HepG2 (cell line): ENCODE measurements at regions not wholly inside any gene's neighbourhood (a gene's known extent, or its start where the extent isn't known, plus 50 kb on each side); places are given as distances from the start of the nearest gene placed in this dataset.

Experiments
- ATAC-seq: fragments of 200-7000 bp; cut with Tn5 transposase; 3 replicates; pipeline ENCODE4 v1.9.1; 2020; ENCODE audit warnings: mild to moderate bottlenecking, moderate library complexity
- BruUV-seq: library from RNA; stranded (reverse); fragments of 400-500 nt; replicated peaks from 2 replicates; lab custom pipeline; 2021; lab: Mats Ljungman, UMichigan
- CTCF ChIA-PET: fragments of 300-600 bp; formaldehyde crosslinking; extraction: SDS; loops from one replicate; lab custom pipeline; 2021; ENCODE audit warnings: low total read pairs, inconsistent platforms, low intra/inter-chr PET ratio; lab: Yijun Ruan, JAX
- POLR2A ChIA-PET: fragments of 350-600 bp; sonication (Branson Sonifier 250); formaldehyde crosslinking; loops from one replicate; lab custom pipeline; 2020; ENCODE audit warnings: antibody characterized with exemption, inconsistent platforms; lab: Yijun Ruan, JAX
- DNase-seq: peaks from one replicate; pipeline ENCODE4 v3.0.0-alpha.2; 2015; ENCODE audit warnings: low spot score
- FAIRE-seq: peaks from 3 replicates; lab custom pipeline; 2011; peaks lifted over from hg19 to GRCh38; lab: Jason Lieb, UNC
- H2AFZ ChIP-seq: one replicate; pipeline ENCODE4 v1.6.1; 2011; ENCODE audit warnings: low read length, inconsistent platforms
- H3K27ac ChIP-seq: fragments of 300-600 bp; 3 replicates; pipeline ENCODE4 v1.8.0; 2011; ENCODE audit warnings: mixed run types, mild to moderate bottlenecking, mixed read lengths, low read length, inconsistent platforms; ENCODE audit not compliant: insufficient read depth; ENCODE audit errors: extremely low read length
- H3K27me3 ChIP-seq, 2 experiments: fragments of 200-600 bp in 1 of 2; 2 replicates in 1 of 2; 3 replicates in 1 of 2; pipeline versions ENCODE4 v1.6.0 to v1.8.0; 2011; ENCODE audit warnings: low read length in 2 of 2, mild to moderate bottlenecking in 2 of 2, moderate library complexity in 2 of 2, inconsistent platforms in 1 of 2; ENCODE audit not compliant: insufficient read depth in 2 of 2, control insufficient read depth in 1 of 2
- H3K36me3 ChIP-seq, 2 experiments: fragments of 200-600 bp in 1 of 2; replicated peaks in 1 of 2; 2 replicates in 1 of 2; 3 replicates in 1 of 2; pipeline versions ENCODE4 v1.5.1 to v1.8.0; 2011; ENCODE audit warnings: low read length in 2 of 2, inconsistent platforms in 1 of 2; ENCODE audit not compliant: insufficient read depth in 2 of 2, control insufficient read depth in 1 of 2
- H3K4me1 ChIP-seq: 2 replicates; pipeline ENCODE4 v1.5.1; 2012; ENCODE audit warnings: low read length, inconsistent platforms; ENCODE audit not compliant: insufficient read depth
- H3K4me2 ChIP-seq: 2 replicates; pipeline ENCODE4 v1.6.0; 2011; ENCODE audit warnings: low read depth, low read length, inconsistent platforms
- H3K4me3 ChIP-seq, 3 experiments: fragments of 200-600 bp in 1 of 3; sonication (generic), shearing (Covaris generic) in 1 of 3; replicated peaks in 1 of 3; 2 replicates each; pipeline ENCODE4 v1.5.1; 2011 to 2016; ENCODE audit warnings: low read length in 3 of 3, inconsistent platforms in 2 of 3, low read depth in 2 of 3, mild to moderate bottlenecking in 2 of 3, control low read depth in 1 of 3, mixed read lengths in 1 of 3; ENCODE audit not compliant: insufficient read depth in 1 of 3
- H3K79me2 ChIP-seq: one replicate; pipeline ENCODE4 v1.6.1; 2011; ENCODE audit warnings: low read length, inconsistent platforms; ENCODE audit not compliant: insufficient read depth
- H3K9ac ChIP-seq: 2 replicates; pipeline ENCODE4 v1.6.0; 2011; ENCODE audit warnings: mild to moderate bottlenecking, low read depth, low read length, inconsistent platforms; ENCODE audit not compliant: insufficient read depth
- H3K9me3 ChIP-seq: 2 replicates; pipeline ENCODE4 v1.5.1; 2012; ENCODE audit warnings: mild to moderate bottlenecking, low read length
- H4K20me1 ChIP-seq: 2 replicates; pipeline ENCODE4 v1.6.0; 2011; ENCODE audit warnings: inconsistent platforms, mild to moderate bottlenecking, low read length, moderate library complexity; ENCODE audit not compliant: insufficient read depth
- ARHGAP35 ChIP-seq: sonication (generic); formaldehyde crosslinking; IDR thresholded peaks from 2 replicates; pipeline ENCODE4 v1.9.0; 2022; ENCODE audit warnings: mild to moderate bottlenecking, inconsistent platforms, moderate library complexity, missing genetic modification reagents, borderline replicate concordance
- ARNT ChIP-seq: fragments of 450-650 bp; IDR thresholded peaks from 2 replicates; pipeline ENCODE4 v1.6.1; 2017
- EHMT2 ChIP-seq: fragments of 200-600 bp; sonication (generic); IDR thresholded peaks from 2 replicates; pipeline ENCODE4 v1.7.0; 2017; ENCODE audit warnings: antibody characterized with exemption, low read depth, low read length, borderline replicate concordance
- EZH2 ChIP-seq: conservative IDR thresholded peaks from 2 replicates; pipeline ENCODE4 v1.6.1; 2012; ENCODE audit warnings: mild to moderate bottlenecking, low read depth, low read length, moderate library complexity
- FLYWCH1 ChIP-seq: sonication (generic); formaldehyde crosslinking; IDR thresholded peaks from 2 replicates; pipeline ENCODE4 v1.8.1; 2023; ENCODE audit warnings: mild to moderate bottlenecking, missing genetic modification reagents
- FOXK1 ChIP-seq: sonication (generic); formaldehyde crosslinking; IDR thresholded peaks from 2 replicates; pipeline ENCODE4 v1.4.0; 2020; ENCODE audit warnings: low read depth, missing genetic modification reagents, borderline replicate concordance
- KDM5B ChIP-seq: sonication (generic); formaldehyde crosslinking; IDR thresholded peaks from 2 replicates; pipeline ENCODE4 v1.4.0; 2020; ENCODE audit warnings: missing genetic modification reagents, mild to moderate bottlenecking, borderline replicate concordance
- MATR3 ChIP-seq: sonication (generic); formaldehyde crosslinking; IDR thresholded peaks from 2 replicates; pipeline ENCODE4 v1.4.0; 2020; ENCODE audit warnings: missing genetic modification reagents
- MAZ ChIP-seq, 2 experiments: sonication (generic) in 1 of 2; formaldehyde crosslinking in 1 of 2; IDR thresholded peaks; 2 replicates each; pipeline versions ENCODE4 v1.5.0 to v1.6.1; 2012 to 2020; ENCODE audit warnings: low read depth in 2 of 2, mild to moderate bottlenecking in 2 of 2, borderline replicate concordance in 1 of 2, improper control_type of control experiment in 1 of 2, low read length in 1 of 2, missing genetic modification reagents in 1 of 2, moderate library complexity in 1 of 2
- MEF2D ChIP-seq: sonication (generic); formaldehyde crosslinking; IDR thresholded peaks from 2 replicates; pipeline ENCODE4 v1.5.1; 2020; ENCODE audit warnings: mild to moderate bottlenecking, missing genetic modification reagents
- NR2F1 ChIP-seq, 2 experiments: fragments of 450-650 bp in 1 of 2; formaldehyde crosslinking in 1 of 2; IDR thresholded peaks; 2 replicates each; pipeline versions ENCODE4 v1.5.0 to v1.6.1; 2016 to 2020; ENCODE audit warnings: mild to moderate bottlenecking in 1 of 2, missing compliant biosample characterization in 1 of 2, missing genetic modification reagents in 1 of 2, moderate library complexity in 1 of 2
- PAWR ChIP-seq: sonication (generic); formaldehyde crosslinking; IDR thresholded peaks from 2 replicates; pipeline ENCODE4 v1.4.0; 2020; ENCODE audit warnings: missing genetic modification reagents, mild to moderate bottlenecking, borderline replicate concordance
- PPARG ChIP-seq: conservative IDR thresholded peaks from 2 replicates; pipeline ENCODE4 v1.6.1; 2016; ENCODE audit warnings: missing biosample characterization, missing genetic modification reagents
- RFXAP ChIP-seq: sonication (generic); formaldehyde crosslinking; IDR thresholded peaks from 2 replicates; pipeline ENCODE4 v1.4.0; 2020; ENCODE audit warnings: missing genetic modification reagents, borderline replicate concordance
- STAG1 ChIP-seq: sonication (generic); formaldehyde crosslinking; IDR thresholded peaks from 2 replicates; pipeline ENCODE4 v1.4.0; 2020; ENCODE audit warnings: missing genetic modification reagents
- ZNF207 ChIP-seq: fragments of 450-650 bp; IDR thresholded peaks from 2 replicates; pipeline ENCODE4 v1.6.1; 2016; ENCODE audit warnings: antibody characterized with exemption, borderline replicate concordance
- ZNF263 ChIP-seq: sonication (generic); formaldehyde crosslinking; IDR thresholded peaks from 2 replicates; pipeline ENCODE4 v1.4.0; 2020; ENCODE audit warnings: missing genetic modification reagents
- ZNF350 ChIP-seq: sonication (generic); formaldehyde crosslinking; IDR thresholded peaks from 2 replicates; pipeline ENCODE4 v1.4.0; 2020; ENCODE audit warnings: mild to moderate bottlenecking, low read depth, missing genetic modification reagents, borderline replicate concordance
- ZSCAN12 ChIP-seq: sonication (generic); formaldehyde crosslinking; IDR thresholded peaks from 2 replicates; pipeline ENCODE4 v1.9.0; 2021; ENCODE audit warnings: mild to moderate bottlenecking, missing genetic modification reagents
- WGBS: methylation state at CpG from one replicate; pipeline ENCODE4 v1.1.6; 2017; ENCODE audit warnings: low lambda C conversion rate; 5-methylcytosine and 5-hydroxymethylcytosine counted together
- in situ Hi-C: cut with HindIII; loops from 2 replicates; pipeline ENCODE4 v1.10.0; 2017; ENCODE audit warnings: low pct_unique_long_range_greater_than_20kb; ENCODE audit not compliant: extremely low pct_ligation_motif_present
- intact Hi-C: fragments of 100-400 bp; cut with micrococcal nuclease; formaldehyde crosslinking; loops from one replicate; pipeline ENCODE4 v1.10.0; 2022; ENCODE audit not compliant: unreplicated experiment
- TF ChIP-seq, protein P1 (sequence below): IDR thresholded peaks from 2 replicates; pipeline ENCODE4 v1.6.1; 2012; ENCODE audit warnings: low read length, improper control_type of control experiment

GRCh38 chr21:19010996-19011395, 607.4 kb upstream of the TMPRSS15 start:
- no peaks in the 10 kb centered on the region for H3K36me3 ChIP-seq
- H2AFZ ChIP-seq: no peak overlapping the region
- no peak for TF ChIP-seq EHMT2
- TF ChIP-seq ZNF263 (CRISPR knock-in tag): no peak
- TF ChIP-seq EZH2: no peak
- no peak for TF ChIP-seq MEF2D
- no peak for TF ChIP-seq PAWR (CRISPR knock-in tag)
- TF ChIP-seq, protein P1, sequence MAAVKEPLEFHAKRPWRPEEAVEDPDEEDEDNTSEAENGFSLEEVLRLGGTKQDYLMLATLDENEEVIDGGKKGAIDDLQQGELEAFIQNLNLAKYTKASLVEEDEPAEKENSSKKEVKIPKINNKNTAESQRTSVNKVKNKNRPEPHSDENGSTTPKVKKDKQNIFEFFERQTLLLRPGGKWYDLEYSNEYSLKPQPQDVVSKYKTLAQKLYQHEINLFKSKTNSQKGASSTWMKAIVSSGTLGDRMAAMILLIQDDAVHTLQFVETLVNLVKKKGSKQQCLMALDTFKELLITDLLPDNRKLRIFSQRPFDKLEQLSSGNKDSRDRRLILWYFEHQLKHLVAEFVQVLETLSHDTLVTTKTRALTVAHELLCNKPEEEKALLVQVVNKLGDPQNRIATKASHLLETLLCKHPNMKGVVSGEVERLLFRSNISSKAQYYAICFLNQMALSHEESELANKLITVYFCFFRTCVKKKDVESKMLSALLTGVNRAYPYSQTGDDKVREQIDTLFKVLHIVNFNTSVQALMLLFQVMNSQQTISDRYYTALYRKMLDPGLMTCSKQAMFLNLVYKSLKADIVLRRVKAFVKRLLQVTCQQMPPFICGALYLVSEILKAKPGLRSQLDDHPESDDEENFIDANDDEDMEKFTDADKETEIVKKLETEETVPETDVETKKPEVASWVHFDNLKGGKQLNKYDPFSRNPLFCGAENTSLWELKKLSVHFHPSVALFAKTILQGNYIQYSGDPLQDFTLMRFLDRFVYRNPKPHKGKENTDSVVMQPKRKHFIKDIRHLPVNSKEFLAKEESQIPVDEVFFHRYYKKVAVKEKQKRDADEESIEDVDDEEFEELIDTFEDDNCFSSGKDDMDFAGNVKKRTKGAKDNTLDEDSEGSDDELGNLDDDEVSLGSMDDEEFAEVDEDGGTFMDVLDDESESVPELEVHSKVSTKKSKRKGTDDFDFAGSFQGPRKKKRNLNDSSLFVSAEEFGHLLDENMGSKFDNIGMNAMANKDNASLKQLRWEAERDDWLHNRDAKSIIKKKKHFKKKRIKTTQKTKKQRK: no peak
- no peak for TF ChIP-seq NR2F1 (CRISPR knock-in tag; IDR thresholded peaks at IDR 0.05)
- no peak for TF ChIP-seq PPARG (CRISPR knock-in tag)
- TF ChIP-seq ARNT: no peak
- TF ChIP-seq MAZ (IDR thresholded peaks at IDR 0.05; ENCODE audit: borderline replicate concordance, low read depth, low read length): no peak
- no peak for TF ChIP-seq MAZ (CRISPR knock-in tag; IDR thresholded peaks at IDR 0.05; ENCODE audit: low read depth)
- TF ChIP-seq ARHGAP35 (CRISPR knock-in tag): no peak
- TF ChIP-seq ZNF207: no peak
- TF ChIP-seq RFXAP (CRISPR knock-in tag): no peak
- TF ChIP-seq STAG1 (CRISPR knock-in tag): no peak
- no peak for TF ChIP-seq ZSCAN12 (CRISPR knock-in tag)
- no peak for TF ChIP-seq FLYWCH1 (CRISPR knock-in tag)
- TF ChIP-seq MATR3: no peak
- TF ChIP-seq FOXK1 (CRISPR knock-in tag): no peak
- no peak for TF ChIP-seq KDM5B (CRISPR knock-in tag)
- TF ChIP-seq ZNF350 (CRISPR knock-in tag): no peak
- intact Hi-C loops: no loop called here
- ChIA-PET CTCF (no interaction called here), POLR2A (no interaction called here)
- ATAC-seq: no peak
- in situ Hi-C loops: no loop called here
- H3K4me1 ChIP-seq: no peaks in the 10 kb centered on the region
- H3K4me2 ChIP-seq: no peak overlapping the region
- WGBS: 29% methylated on average over 2 of the region's 2 CpGs
- H3K4me3 ChIP-seq: no peak overlapping the region
- no peaks in the 10 kb centered on the region for H3K27me3 ChIP-seq
- H4K20me1 ChIP-seq: no peaks in the 10 kb centered on the region
- H3K27ac ChIP-seq: no peak overlapping the region
- H3K79me2 ChIP-seq: no peaks in the 10 kb centered on the region
- peaks cover 85% of the 10 kb centered on the region for H3K9me3 ChIP-seq
- no peak for DNase-seq
- FAIRE-seq: no peak
- H3K9ac ChIP-seq: no peak overlapping the region
- BruUV-seq: no TSS peak
